ENCODE measurements at regions not wholly inside any gene's neighbourhood (a gene's known extent, or its start where the extent isn't known, plus 50 kb on each side); places are given as distances from the start of the nearest gene placed in this dataset.
"Not testable (repeated sequence)": the region's sequence is repeated elsewhere in the genome, so short reads cannot be mapped to it uniquely, and the experiment has no call there.

DNA sequence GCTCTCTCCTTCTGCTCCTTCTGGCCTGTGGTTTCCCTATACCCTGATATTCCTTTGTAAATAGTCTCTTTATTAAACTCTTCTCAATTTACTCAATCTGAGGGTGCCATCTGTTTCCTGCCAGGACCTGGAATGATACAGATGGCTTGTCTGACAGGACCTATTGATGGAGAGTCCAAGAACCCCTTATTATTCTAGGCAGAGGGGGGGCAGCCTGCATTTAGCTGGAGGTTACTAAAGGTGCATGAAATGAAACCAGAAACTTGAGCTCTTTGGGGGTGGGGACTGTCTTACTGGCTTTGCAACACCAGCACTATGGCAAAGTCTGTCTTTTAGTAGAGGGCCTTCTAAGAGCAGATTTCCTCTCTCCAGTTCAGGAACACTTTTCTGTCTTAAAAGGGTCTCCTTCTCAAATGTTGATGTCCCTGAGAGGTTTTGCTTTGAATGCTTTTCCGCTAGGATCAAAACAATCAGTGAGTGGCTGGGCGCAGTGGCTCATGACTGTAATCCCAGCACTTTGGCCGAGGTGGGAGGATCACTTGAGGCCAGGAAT, 162.5 kb upstream of the MED14 start:
- ChIA-PET POLR2A (no interaction called here), CTCF (no interaction called here)
- Mint-ChIP-seq H3K9me3 (no peaks in the 10 kb centered on the region), H3K4me3 (no peak overlapping the region), H3K4me1 (peaks cover 17% of the 10 kb centered on the region), H3K36me3 (no peaks in the 10 kb centered on the region), H3K27me3 (ENCODE audit: low read depth) (no peaks in the 10 kb centered on the region), H3K27ac (peak overlapping the region; percentile 63; the same call in 1 of the 2 replicates)
- DNase-seq (ENCODE audit: low spot score) (no peak), ATAC-seq (no peak; the same call in none of the 2 replicates)
- TF ChIP-seq TEAD1 (CRISPR knock-in tag; IDR thresholded peaks at IDR 0.05) = no peak
- no peak for TF ChIP-seq ZNF232 (CRISPR knock-in tag; IDR thresholded peaks at IDR 0.05)
- TF ChIP-seq ATF1 (CRISPR knock-in tag; IDR thresholded peaks at IDR 0.05) = no peak
- TF ChIP-seq, protein P1, sequence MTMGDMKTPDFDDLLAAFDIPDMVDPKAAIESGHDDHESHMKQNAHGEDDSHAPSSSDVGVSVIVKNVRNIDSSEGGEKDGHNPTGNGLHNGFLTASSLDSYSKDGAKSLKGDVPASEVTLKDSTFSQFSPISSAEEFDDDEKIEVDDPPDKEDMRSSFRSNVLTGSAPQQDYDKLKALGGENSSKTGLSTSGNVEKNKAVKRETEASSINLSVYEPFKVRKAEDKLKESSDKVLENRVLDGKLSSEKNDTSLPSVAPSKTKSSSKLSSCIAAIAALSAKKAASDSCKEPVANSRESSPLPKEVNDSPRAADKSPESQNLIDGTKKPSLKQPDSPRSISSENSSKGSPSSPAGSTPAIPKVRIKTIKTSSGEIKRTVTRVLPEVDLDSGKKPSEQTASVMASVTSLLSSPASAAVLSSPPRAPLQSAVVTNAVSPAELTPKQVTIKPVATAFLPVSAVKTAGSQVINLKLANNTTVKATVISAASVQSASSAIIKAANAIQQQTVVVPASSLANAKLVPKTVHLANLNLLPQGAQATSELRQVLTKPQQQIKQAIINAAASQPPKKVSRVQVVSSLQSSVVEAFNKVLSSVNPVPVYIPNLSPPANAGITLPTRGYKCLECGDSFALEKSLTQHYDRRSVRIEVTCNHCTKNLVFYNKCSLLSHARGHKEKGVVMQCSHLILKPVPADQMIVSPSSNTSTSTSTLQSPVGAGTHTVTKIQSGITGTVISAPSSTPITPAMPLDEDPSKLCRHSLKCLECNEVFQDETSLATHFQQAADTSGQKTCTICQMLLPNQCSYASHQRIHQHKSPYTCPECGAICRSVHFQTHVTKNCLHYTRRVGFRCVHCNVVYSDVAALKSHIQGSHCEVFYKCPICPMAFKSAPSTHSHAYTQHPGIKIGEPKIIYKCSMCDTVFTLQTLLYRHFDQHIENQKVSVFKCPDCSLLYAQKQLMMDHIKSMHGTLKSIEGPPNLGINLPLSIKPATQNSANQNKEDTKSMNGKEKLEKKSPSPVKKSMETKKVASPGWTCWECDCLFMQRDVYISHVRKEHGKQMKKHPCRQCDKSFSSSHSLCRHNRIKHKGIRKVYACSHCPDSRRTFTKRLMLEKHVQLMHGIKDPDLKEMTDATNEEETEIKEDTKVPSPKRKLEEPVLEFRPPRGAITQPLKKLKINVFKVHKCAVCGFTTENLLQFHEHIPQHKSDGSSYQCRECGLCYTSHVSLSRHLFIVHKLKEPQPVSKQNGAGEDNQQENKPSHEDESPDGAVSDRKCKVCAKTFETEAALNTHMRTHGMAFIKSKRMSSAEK (CRISPR knock-in tag; IDR thresholded peaks at IDR 0.05; ENCODE audit: borderline replicate concordance) = no peak
- TF ChIP-seq, protein P2, sequence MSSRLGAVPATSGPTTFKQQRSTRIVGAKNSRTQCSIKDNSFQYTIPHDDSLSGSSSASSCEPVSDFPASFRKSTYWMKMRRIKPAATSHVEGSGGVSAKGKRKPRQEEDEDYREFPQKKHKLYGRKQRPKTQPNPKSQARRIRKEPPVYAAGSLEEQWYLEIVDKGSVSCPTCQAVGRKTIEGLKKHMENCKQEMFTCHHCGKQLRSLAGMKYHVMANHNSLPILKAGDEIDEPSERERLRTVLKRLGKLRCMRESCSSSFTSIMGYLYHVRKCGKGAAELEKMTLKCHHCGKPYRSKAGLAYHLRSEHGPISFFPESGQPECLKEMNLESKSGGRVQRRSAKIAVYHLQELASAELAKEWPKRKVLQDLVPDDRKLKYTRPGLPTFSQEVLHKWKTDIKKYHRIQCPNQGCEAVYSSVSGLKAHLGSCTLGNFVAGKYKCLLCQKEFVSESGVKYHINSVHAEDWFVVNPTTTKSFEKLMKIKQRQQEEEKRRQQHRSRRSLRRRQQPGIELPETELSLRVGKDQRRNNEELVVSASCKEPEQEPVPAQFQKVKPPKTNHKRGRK (CRISPR knock-in tag; IDR thresholded peaks at IDR 0.05; ENCODE audit: borderline replicate concordance) = no peak
- TF ChIP-seq FOXK1 (CRISPR knock-in tag; IDR thresholded peaks at IDR 0.05) = no peak
- TF ChIP-seq, protein P3, sequence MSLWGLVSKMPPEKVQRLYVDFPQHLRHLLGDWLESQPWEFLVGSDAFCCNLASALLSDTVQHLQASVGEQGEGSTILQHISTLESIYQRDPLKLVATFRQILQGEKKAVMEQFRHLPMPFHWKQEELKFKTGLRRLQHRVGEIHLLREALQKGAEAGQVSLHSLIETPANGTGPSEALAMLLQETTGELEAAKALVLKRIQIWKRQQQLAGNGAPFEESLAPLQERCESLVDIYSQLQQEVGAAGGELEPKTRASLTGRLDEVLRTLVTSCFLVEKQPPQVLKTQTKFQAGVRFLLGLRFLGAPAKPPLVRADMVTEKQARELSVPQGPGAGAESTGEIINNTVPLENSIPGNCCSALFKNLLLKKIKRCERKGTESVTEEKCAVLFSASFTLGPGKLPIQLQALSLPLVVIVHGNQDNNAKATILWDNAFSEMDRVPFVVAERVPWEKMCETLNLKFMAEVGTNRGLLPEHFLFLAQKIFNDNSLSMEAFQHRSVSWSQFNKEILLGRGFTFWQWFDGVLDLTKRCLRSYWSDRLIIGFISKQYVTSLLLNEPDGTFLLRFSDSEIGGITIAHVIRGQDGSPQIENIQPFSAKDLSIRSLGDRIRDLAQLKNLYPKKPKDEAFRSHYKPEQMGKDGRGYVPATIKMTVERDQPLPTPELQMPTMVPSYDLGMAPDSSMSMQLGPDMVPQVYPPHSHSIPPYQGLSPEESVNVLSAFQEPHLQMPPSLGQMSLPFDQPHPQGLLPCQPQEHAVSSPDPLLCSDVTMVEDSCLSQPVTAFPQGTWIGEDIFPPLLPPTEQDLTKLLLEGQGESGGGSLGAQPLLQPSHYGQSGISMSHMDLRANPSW (CRISPR knock-in tag; conservative IDR thresholded peaks at IDR 0.05; ENCODE audit: low read depth) = no peak
- TF ChIP-seq, protein P4, sequence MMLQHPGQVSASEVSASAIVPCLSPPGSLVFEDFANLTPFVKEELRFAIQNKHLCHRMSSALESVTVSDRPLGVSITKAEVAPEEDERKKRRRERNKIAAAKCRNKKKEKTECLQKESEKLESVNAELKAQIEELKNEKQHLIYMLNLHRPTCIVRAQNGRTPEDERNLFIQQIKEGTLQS (CRISPR knock-in tag; conservative IDR thresholded peaks at IDR 0.05) = no peak
- TF ChIP-seq ZNF121 (CRISPR knock-in tag; IDR thresholded peaks at IDR 0.05) = no peak
- no peak for TF ChIP-seq TEAD4 (CRISPR knock-in tag; IDR thresholded peaks at IDR 0.05)
- TF ChIP-seq NR2C2 (CRISPR knock-in tag; IDR thresholded peaks at IDR 0.05) = no peak
- no peak for TF ChIP-seq ZNF138 (CRISPR knock-in tag; conservative IDR thresholded peaks at IDR 0.05)
- no peak for TF ChIP-seq OVOL2 (CRISPR knock-in tag; IDR thresholded peaks at IDR 0.05; ENCODE audit: borderline replicate concordance)
- TF ChIP-seq, protein P5, sequence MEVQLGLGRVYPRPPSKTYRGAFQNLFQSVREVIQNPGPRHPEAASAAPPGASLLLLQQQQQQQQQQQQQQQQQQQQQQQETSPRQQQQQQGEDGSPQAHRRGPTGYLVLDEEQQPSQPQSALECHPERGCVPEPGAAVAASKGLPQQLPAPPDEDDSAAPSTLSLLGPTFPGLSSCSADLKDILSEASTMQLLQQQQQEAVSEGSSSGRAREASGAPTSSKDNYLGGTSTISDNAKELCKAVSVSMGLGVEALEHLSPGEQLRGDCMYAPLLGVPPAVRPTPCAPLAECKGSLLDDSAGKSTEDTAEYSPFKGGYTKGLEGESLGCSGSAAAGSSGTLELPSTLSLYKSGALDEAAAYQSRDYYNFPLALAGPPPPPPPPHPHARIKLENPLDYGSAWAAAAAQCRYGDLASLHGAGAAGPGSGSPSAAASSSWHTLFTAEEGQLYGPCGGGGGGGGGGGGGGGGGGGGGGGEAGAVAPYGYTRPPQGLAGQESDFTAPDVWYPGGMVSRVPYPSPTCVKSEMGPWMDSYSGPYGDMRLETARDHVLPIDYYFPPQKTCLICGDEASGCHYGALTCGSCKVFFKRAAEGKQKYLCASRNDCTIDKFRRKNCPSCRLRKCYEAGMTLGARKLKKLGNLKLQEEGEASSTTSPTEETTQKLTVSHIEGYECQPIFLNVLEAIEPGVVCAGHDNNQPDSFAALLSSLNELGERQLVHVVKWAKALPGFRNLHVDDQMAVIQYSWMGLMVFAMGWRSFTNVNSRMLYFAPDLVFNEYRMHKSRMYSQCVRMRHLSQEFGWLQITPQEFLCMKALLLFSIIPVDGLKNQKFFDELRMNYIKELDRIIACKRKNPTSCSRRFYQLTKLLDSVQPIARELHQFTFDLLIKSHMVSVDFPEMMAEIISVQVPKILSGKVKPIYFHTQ (CRISPR knock-in tag; IDR thresholded peaks at IDR 0.05) = no peak
- TF ChIP-seq, protein P6, sequence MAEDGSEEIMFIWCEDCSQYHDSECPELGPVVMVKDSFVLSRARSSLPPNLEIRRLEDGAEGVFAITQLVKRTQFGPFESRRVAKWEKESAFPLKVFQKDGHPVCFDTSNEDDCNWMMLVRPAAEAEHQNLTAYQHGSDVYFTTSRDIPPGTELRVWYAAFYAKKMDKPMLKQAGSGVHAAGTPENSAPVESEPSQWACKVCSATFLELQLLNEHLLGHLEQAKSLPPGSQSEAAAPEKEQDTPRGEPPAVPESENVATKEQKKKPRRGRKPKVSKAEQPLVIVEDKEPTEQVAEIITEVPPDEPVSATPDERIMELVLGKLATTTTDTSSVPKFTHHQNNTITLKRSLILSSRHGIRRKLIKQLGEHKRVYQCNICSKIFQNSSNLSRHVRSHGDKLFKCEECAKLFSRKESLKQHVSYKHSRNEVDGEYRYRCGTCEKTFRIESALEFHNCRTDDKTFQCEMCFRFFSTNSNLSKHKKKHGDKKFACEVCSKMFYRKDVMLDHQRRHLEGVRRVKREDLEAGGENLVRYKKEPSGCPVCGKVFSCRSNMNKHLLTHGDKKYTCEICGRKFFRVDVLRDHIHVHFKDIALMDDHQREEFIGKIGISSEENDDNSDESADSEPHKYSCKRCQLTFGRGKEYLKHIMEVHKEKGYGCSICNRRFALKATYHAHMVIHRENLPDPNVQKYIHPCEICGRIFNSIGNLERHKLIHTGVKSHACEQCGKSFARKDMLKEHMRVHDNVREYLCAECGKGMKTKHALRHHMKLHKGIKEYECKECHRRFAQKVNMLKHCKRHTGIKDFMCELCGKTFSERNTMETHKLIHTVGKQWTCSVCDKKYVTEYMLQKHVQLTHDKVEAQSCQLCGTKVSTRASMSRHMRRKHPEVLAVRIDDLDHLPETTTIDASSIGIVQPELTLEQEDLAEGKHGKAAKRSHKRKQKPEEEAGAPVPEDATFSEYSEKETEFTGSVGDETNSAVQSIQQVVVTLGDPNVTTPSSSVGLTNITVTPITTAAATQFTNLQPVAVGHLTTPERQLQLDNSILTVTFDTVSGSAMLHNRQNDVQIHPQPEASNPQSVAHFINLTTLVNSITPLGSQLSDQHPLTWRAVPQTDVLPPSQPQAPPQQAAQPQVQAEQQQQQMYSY (CRISPR knock-in tag; IDR thresholded peaks at IDR 0.05) = no peak
- no peak for TF ChIP-seq FOXP1 (CRISPR knock-in tag; IDR thresholded peaks at IDR 0.05; ENCODE audit: borderline replicate concordance)
- TF ChIP-seq RORB (CRISPR knock-in tag; IDR thresholded peaks at IDR 0.05) = no peak
- no peak for TF ChIP-seq KAT7 (CRISPR knock-in tag; IDR thresholded peaks at IDR 0.05; ENCODE audit: borderline replicate concordance)
- TF ChIP-seq ZBTB21 (CRISPR knock-in tag; IDR thresholded peaks at IDR 0.05; ENCODE audit: borderline replicate concordance) = no peak

DNA sequence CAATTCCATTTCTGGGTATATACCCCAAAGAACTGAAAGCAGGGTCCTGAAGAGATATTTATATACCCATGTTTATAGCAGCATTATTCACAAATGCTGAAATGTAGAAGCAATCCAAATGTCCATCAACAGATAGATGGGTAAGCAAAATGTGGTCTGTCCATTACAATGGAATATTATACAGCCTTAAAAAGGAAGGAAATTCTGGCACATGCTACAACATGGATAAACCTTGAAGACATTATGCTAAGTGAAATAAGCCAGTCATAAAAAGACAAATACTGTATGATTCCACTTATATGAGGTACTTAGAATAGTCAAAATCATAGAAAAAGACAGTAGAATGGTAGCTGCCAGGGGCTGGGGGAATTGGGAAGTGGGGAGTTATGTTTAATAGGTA, 169.4 kb upstream of the MED14 start:
- DNase-seq (ENCODE audit: low spot score); H3K27me3 Mint-ChIP-seq (ENCODE audit: low read depth); POLR2A ChIA-PET; H3K36me3 Mint-ChIP-seq; ATAC-seq; H3K4me3 Mint-ChIP-seq; H3K9me3 Mint-ChIP-seq; H3K4me1 Mint-ChIP-seq; H3K27ac Mint-ChIP-seq; CTCF ChIA-PET: not testable (repeated sequence)
